IMR-90 (cell line): ENCODE measurements at regions not wholly inside any gene's neighbourhood (a gene's known extent, or its start where the extent isn't known, plus 50 kb on each side); places are given as distances from the start of the nearest gene placed in this dataset.

ENCODE experiments used
- ATAC-seq: fragments of 200-7000 bp; cut with Tn5 transposase; 2 replicates; pipeline ENCODE4 v1.9.1; 2020; ENCODE audit warnings: low read depth, mild to moderate bottlenecking, moderate library complexity
- BruUV-seq: library from RNA; stranded (reverse); fragments of 400-500 nt; replicated peaks from 2 replicates; lab custom pipeline; 2021; lab: Mats Ljungman, UMichigan
- CTCF ChIA-PET: fragments of 300-600 bp; formaldehyde crosslinking; extraction: SDS; loops from one replicate; lab custom pipeline; 2021; ENCODE audit warnings: antibody characterized with exemption; lab: Yijun Ruan, JAX
- POLR2A ChIA-PET: fragments of 300-600 bp; sonication (Branson Sonifier 250); formaldehyde crosslinking; loops from one replicate; lab custom pipeline; 2022; ENCODE audit warnings: antibody characterized with exemption; ENCODE audit not compliant: unreplicated experiment; lab: Charles Lee
- DNase-seq: peaks from one replicate; pipeline ENCODE4 v3.0.0; 2013
- H2AFZ ChIP-seq: replicated peaks from 2 replicates; pipeline ENCODE3; 2013; ENCODE audit warnings: low read length, mild to moderate bottlenecking; ENCODE audit not compliant: poor library complexity
- H2AK5ac ChIP-seq: 2 replicates; pipeline ENCODE4 v1.6.1; 2013; ENCODE audit warnings: low read depth, low read length, inconsistent platforms
- H2AK9ac ChIP-seq: replicated peaks from 2 replicates; pipeline ENCODE3; 2013; ENCODE audit warnings: mild to moderate bottlenecking, low read depth, low read length, moderate library complexity; ENCODE audit not compliant: poor library complexity
- H2BK120ac ChIP-seq: 2 replicates; pipeline ENCODE4 v1.6.1; 2013; ENCODE audit warnings: low read depth, low read length, inconsistent platforms
- H2BK15ac ChIP-seq: 3 replicates; pipeline ENCODE4 v1.6.1; 2013; ENCODE audit warnings: low read depth, low read length, inconsistent platforms
- H2BK20ac ChIP-seq: 2 replicates; pipeline ENCODE4 v1.6.1; 2013; ENCODE audit warnings: low read depth, mild to moderate bottlenecking, inconsistent platforms, low read length, moderate library complexity
- H2BK5ac ChIP-seq: 2 replicates; pipeline ENCODE4 v1.6.1; 2013; ENCODE audit warnings: mild to moderate bottlenecking, low read depth, low read length, inconsistent platforms; ENCODE audit not compliant: poor library complexity, severe bottlenecking
- H3K14ac ChIP-seq: replicated peaks from 2 replicates; pipeline ENCODE4 v1.6.1; 2013; ENCODE audit warnings: low read depth, low read length, inconsistent platforms
- H3K18ac ChIP-seq: 2 replicates; pipeline ENCODE4 v1.6.1; 2013; ENCODE audit warnings: low read depth, low read length, control low read depth
- H3K23ac ChIP-seq: 2 replicates; pipeline ENCODE4 v1.6.1; 2013; ENCODE audit warnings: low read depth, low read length, inconsistent platforms
- H3K27ac ChIP-seq: 2 replicates; pipeline ENCODE4 v1.5.1; 2013; ENCODE audit warnings: mild to moderate bottlenecking, control low read depth, low read length; ENCODE audit not compliant: insufficient read depth
- H3K27me3 ChIP-seq: 2 replicates; pipeline ENCODE4 v1.6.1; 2013; ENCODE audit warnings: low read length; ENCODE audit not compliant: control insufficient read depth, insufficient read depth
- H3K36me3 ChIP-seq: 2 replicates; pipeline ENCODE4 v1.6.1; 2013; ENCODE audit warnings: low read length, mixed read lengths; ENCODE audit not compliant: control insufficient read depth, insufficient read depth
- H3K4ac ChIP-seq: 2 replicates; pipeline ENCODE4 v1.6.1; 2013; ENCODE audit warnings: low read depth, low read length, inconsistent platforms
- H3K4me1 ChIP-seq: 2 replicates; pipeline ENCODE4 v1.6.1; 2013; ENCODE audit warnings: low read length, mixed read lengths; ENCODE audit not compliant: control insufficient read depth, insufficient read depth
- H3K4me2 ChIP-seq: 2 replicates; pipeline ENCODE4 v1.6.1; 2013; ENCODE audit warnings: low read depth, mild to moderate bottlenecking, control low read depth, low read length, moderate library complexity
- H3K4me3 ChIP-seq: 2 replicates; pipeline ENCODE4 v1.5.1; 2013; ENCODE audit warnings: low read depth, mild to moderate bottlenecking, control low read depth, low read length, moderate library complexity; ENCODE audit not compliant: insufficient read depth
- H3K56ac ChIP-seq: 2 replicates; pipeline ENCODE4 v1.6.1; 2013; ENCODE audit warnings: low read length, inconsistent platforms; ENCODE audit not compliant: insufficient read depth; ENCODE audit errors: extremely low read depth
- H3K79me1 ChIP-seq, 2 experiments: 2 replicates each; pipeline ENCODE4 v1.6.1; 2013; ENCODE audit warnings: low read length in 2 of 2, inconsistent platforms in 1 of 2, low read depth in 1 of 2
- H3K9ac ChIP-seq: 2 replicates; pipeline ENCODE4 v1.6.1; 2013; ENCODE audit warnings: low read depth, low read length, control low read depth
- H3K9me1 ChIP-seq: 2 replicates; pipeline ENCODE4 v1.6.1; 2013; ENCODE audit warnings: low read length, inconsistent platforms; ENCODE audit not compliant: insufficient read depth
- H3K9me3 ChIP-seq: 2 replicates; pipeline ENCODE4 v1.6.1; 2013; ENCODE audit warnings: low read length; ENCODE audit not compliant: control insufficient read depth, insufficient read depth
- H4K20me1 ChIP-seq: 2 replicates; pipeline ENCODE4 v1.6.1; 2013; ENCODE audit warnings: low read length, inconsistent platforms; ENCODE audit not compliant: insufficient read depth
- H4K5ac ChIP-seq: 2 replicates; pipeline ENCODE4 v1.6.1; 2013; ENCODE audit warnings: mild to moderate bottlenecking, low read depth, low read length, control low read depth
- H4K8ac ChIP-seq, 2 experiments: 2 replicates each; pipeline ENCODE4 v1.6.1; 2013; ENCODE audit warnings: low read depth in 2 of 2, low read length in 2 of 2, control low read depth in 1 of 2, inconsistent platforms in 1 of 2
- H4K91ac ChIP-seq: 2 replicates; pipeline ENCODE4 v1.6.1; 2013; ENCODE audit warnings: low read depth, low read length, inconsistent platforms; ENCODE audit not compliant: insufficient read depth
- BHLHE40 ChIP-seq: fragments of 150-350 bp; IDR thresholded peaks from 2 replicates; pipeline ENCODE4 v1.6.1; 2016; ENCODE audit warnings: mild to moderate bottlenecking, low read depth, low read length
- CEBPB ChIP-seq: IDR thresholded peaks from 2 replicates; pipeline ENCODE4 v1.6.1; 2012; ENCODE audit warnings: low read depth, low read length, improper control_type of control experiment
- CHD1 ChIP-seq: IDR thresholded peaks from 2 replicates; pipeline ENCODE4 v1.6.1; 2012; ENCODE audit warnings: low read depth, low read length, improper control_type of control experiment
- CTCF ChIP-seq: conservative IDR thresholded peaks from 2 replicates; pipeline ENCODE4 v1.5.1; 2012; ENCODE audit warnings: mild to moderate bottlenecking, low read depth, low read length, improper control_type of control experiment
- ELK1 ChIP-seq: fragments of 150-350 bp; IDR thresholded peaks from 2 replicates; pipeline ENCODE4 v1.6.1; 2016; ENCODE audit warnings: low read depth, mild to moderate bottlenecking, low read length, moderate library complexity, borderline replicate concordance
- FOS ChIP-seq: fragments of 150-350 bp; IDR thresholded peaks from 2 replicates; pipeline ENCODE4 v1.6.1; 2016; ENCODE audit warnings: low read depth, low read length
- MAFK ChIP-seq: IDR thresholded peaks from 2 replicates; pipeline ENCODE4 v1.6.1; 2012; ENCODE audit warnings: low read depth, low read length, improper control_type of control experiment
- MAZ ChIP-seq: IDR thresholded peaks from 2 replicates; pipeline ENCODE4 v1.6.1; 2012; ENCODE audit warnings: low read depth, mild to moderate bottlenecking, low read length, improper control_type of control experiment, moderate library complexity, borderline replicate concordance
- MXI1 ChIP-seq: IDR thresholded peaks from 2 replicates; pipeline ENCODE4 v1.6.1; 2012; ENCODE audit warnings: low read depth, mild to moderate bottlenecking, low read length, moderate library complexity, borderline replicate concordance
- NFE2L2 ChIP-seq: fragments of 150-350 bp; IDR thresholded peaks from 2 replicates; pipeline ENCODE4 v1.6.1; 2016; ENCODE audit warnings: low read depth, mild to moderate bottlenecking, low read length
- POLR2A ChIP-seq: IDR thresholded peaks from 2 replicates; pipeline ENCODE4 v1.6.1; 2012; ENCODE audit warnings: mild to moderate bottlenecking, low read depth, low read length
- RAD21 ChIP-seq: IDR thresholded peaks from 2 replicates; pipeline ENCODE4 v1.6.1; 2012; ENCODE audit warnings: low read length, improper control_type of control experiment
- RFX5 ChIP-seq: IDR thresholded peaks from 2 replicates; pipeline ENCODE4 v1.8.0; 2012; ENCODE audit warnings: low read depth, mild to moderate bottlenecking, low read length, moderate library complexity
- SMC3 ChIP-seq: fragments of 150-350 bp; IDR thresholded peaks from 2 replicates; pipeline ENCODE4 v1.6.1; 2016; ENCODE audit warnings: low read depth, mild to moderate bottlenecking, antibody characterized with exemption, low read length, moderate library complexity
- USF2 ChIP-seq: fragments of 150-350 bp; IDR thresholded peaks from 2 replicates; pipeline ENCODE4 v1.6.1; 2017; ENCODE audit warnings: mild to moderate bottlenecking, antibody characterized with exemption, low read length, low read depth
- WGBS, 2 experiments: methylation state at CpG; one replicate each; pipeline versions ENCODE4 v1.1.5 to v1.1.7; 2013; ENCODE audit warnings: missing lambda C conversion rate in 2 of 2; ENCODE audit not compliant: insufficient read length in 1 of 2; ENCODE audit errors: extremely low coverage in 2 of 2; 5-methylcytosine and 5-hydroxymethylcytosine counted together
- dilution Hi-C: fragments of 300-500 bp; cut with HindIII; formaldehyde crosslinking; loops from one replicate; pipeline ENCODE4 v1.14.3; 2018; ENCODE audit warnings: low sequenced_read_pairs; ENCODE audit not compliant: unreplicated experiment
- in situ Hi-C: fragments of 300-500 bp; cut with MboI; formaldehyde crosslinking; loops from 3 replicates; pipeline ENCODE4 v1.14.3; 2019; ENCODE audit warnings: low sequenced_read_pairs, inconsistent platforms, mixed read lengths
- intact Hi-C: fragments of 100-400 bp; cut with micrococcal nuclease; formaldehyde crosslinking; loops from 2 replicates; pipeline ENCODE4 v1.10.0; 2022

GRCh38 chr11:71133946-71134345, 118.4 kb downstream of the SHANK2 start:
- no peak overlapping the region for H3K56ac ChIP-seq
- peaks cover 2% of the 10 kb centered on the region; the same call in 1 of the 2 replicates for H3K9me3 ChIP-seq
- no peak overlapping the region for H3K4me3 ChIP-seq
- no peaks in the 10 kb centered on the region; the same call in 1 of the 2 replicates for H4K20me1 ChIP-seq
- no peak overlapping the region for H2AFZ ChIP-seq
- H3K36me3 ChIP-seq = peaks cover 8% of the 10 kb centered on the region; the same call in 1 of the 2 replicates
- H2BK120ac ChIP-seq = no peak overlapping the region
- H3K14ac ChIP-seq = no peak overlapping the region
- no TSS peak for BruUV-seq
- no peak overlapping the region for H3K4me2 ChIP-seq
- TF ChIP-seq MAFK = no peak
- no peak for TF ChIP-seq BHLHE40
- no peak for TF ChIP-seq NFE2L2
- no peak for TF ChIP-seq MAZ
- no peak for TF ChIP-seq RAD21
- TF ChIP-seq POLR2A = no peak
- no peak for TF ChIP-seq ELK1
- no peak for TF ChIP-seq CTCF
- TF ChIP-seq MXI1 = no peak
- TF ChIP-seq SMC3 = no peak
- TF ChIP-seq USF2 = no peak
- no peak for TF ChIP-seq FOS
- no peak for TF ChIP-seq CEBPB
- no peak for TF ChIP-seq CHD1
- no peak for TF ChIP-seq RFX5
- CTCF ChIA-PET = no interaction called here
- no peak overlapping the region for H2AK9ac ChIP-seq
- no peak overlapping the region for H4K8ac ChIP-seq
- no peak overlapping the region for H2BK15ac ChIP-seq
- H3K9me1 ChIP-seq = no peaks in the 10 kb centered on the region
- DNase-seq (no peak), ATAC-seq (no peak)
- in situ Hi-C loops (no loop called here), intact Hi-C loops (no loop called here), dilution Hi-C loops (no loop called here)
- H3K27ac ChIP-seq = no peak overlapping the region
- no peak overlapping the region for H3K4ac ChIP-seq
- POLR2A ChIA-PET = no interaction called here
- no peak overlapping the region for H2BK5ac ChIP-seq
- H3K23ac ChIP-seq = no peak overlapping the region
- H3K79me1 ChIP-seq = no peaks in the 10 kb centered on the region
- WGBS, 2 experiments = no CpG with 5 or more reads among the region's 9 CpGs
- no peak overlapping the region for H2BK20ac ChIP-seq
- H3K27me3 ChIP-seq = no peaks in the 10 kb centered on the region
- H3K18ac ChIP-seq = no peak overlapping the region
- no peaks in the 10 kb centered on the region for H3K4me1 ChIP-seq
- no peak overlapping the region for H4K91ac ChIP-seq
- H4K5ac ChIP-seq = no peak overlapping the region
- H3K9ac ChIP-seq = no peak overlapping the region
- no peak overlapping the region for H2AK5ac ChIP-seq
